IPS DF 4.7 (cell line): ENCODE measurements at regions not wholly inside any gene's neighbourhood (a gene's known extent, or its start where the extent isn't known, plus 50 kb on each side); places are given as distances from the start of the nearest gene placed in this dataset.

ENCODE experiments used
- DNase-seq: peaks from one replicate; pipeline ENCODE4 v3.0.0-alpha.2; 2013; ENCODE audit warnings: low spot score; ENCODE audit errors: extremely low read depth

GRCh38 chr11:121699801-121700200 is 247.0 kb upstream of the SORL1-AS1 start:
- no peak for DNase-seq

DNA sequence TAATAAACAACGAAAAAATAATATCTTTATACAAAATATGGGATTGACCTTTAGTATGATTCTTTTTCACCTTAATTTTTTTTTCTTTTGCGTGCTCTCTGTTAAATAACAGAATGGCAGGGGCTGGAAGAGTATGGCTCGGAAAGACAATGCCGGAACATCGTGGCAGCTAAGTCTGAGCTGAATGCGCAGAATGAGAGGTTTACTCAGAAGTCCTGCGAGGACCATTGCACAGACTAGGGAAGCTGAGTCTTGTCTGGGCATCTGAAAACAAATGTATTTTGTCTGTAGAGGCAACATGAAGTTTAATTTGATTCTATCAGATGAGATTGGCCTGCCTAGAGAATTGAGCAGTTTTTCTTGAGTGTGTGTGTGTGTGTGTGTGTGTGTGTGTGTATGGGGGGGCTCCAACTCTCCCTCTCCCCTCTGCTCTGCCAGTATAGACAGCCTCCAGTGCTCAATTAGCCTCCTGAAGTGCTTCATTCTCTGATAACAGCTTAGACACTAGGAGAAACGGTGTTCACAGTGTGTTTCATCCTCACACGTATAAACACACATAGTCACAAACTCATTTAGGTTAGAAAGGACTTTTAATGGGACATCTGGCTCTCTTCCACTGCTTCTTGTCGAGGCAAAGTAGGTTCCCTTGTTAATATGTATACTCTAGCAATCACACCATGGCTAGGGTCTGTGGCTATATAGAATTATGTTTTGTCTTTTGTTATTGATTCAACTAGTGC is 244.3 kb upstream of the SORL1-AS1 start:
- DNase-seq = no peak

DNA sequence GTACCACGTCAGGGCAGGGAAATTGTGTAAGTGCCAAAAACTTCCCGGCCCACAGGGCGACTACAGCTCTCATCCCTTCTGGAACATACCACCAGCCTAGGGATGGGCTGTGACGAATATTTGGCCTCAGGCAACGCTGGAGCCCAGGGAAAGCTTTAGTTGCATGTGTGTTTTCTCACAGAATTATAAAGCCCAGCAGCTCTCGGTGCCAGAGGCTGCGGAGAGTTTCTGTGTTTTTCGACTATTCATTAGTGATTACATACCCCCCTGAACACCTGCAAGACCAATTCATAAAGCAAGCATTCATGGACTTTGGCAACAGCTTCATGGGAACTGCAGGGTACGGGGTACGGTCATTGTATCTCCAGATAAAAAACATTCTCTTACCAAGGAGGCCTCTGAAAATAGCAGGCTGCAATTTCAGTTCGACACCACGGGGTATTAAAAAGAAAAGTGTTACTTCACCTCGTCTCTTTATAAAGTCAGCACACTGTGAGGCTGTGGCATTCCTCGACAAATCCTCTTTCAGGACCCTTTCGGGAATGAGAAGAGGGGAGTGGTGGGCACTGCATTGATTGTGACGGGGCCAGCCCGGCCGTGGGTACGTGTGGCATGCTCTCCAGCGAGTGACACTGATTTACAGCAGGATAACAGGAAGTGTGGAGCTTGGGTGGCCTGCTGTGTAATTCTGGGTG is 243.6 kb upstream of the SORL1-AS1 start:
- DNase-seq = no peak

- DNase-seq = no peak
Observed at GRCh38 chr11:121692236-121692635, 239.5 kb upstream of the SORL1-AS1 start.

GRCh38 chr11:121688860-121689614 is 236.3 kb upstream of the SORL1-AS1 start:
- no peak for DNase-seq

DNA sequence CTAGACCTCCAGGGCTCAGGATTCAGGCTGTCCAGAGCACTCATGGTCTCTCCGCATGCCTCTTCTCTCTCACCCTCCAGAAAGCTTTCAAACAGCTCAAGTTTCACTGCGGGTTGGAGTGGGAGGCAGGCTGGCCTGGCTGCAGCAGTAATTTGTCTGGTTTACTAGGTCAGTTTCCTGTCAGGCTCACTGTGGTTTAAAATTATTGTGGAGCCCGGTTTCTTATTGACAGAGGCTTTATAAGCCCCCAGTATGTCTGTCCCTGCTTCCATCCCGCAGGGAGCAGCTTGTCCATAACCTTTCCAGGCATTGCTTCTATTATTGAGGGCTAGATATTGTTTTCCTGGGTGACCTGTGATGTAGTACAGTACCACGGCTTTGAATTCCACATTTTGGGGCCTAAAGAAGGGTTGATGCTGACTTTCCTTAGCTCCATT is 235.3 kb upstream of the SORL1-AS1 start:
- DNase-seq = no peak

DNA sequence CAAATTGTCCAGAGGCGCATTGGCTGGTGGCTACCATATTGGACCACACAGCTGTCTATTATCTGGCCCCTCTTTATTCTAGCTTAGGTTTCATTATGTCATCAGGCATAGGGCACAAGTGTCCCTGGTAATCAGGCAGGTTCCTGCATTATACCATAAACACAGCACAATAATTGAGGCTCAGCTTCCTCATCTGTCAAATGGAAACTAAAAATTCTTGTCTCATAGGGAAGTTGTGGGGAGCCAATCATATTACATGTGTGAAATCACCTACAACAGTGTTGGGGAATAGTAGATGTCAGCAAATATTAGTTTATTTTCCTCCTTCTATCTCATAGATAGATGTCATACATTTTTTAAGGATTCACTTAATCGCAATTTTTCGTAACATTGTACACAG is 231.0 kb upstream of the SORL1-AS1 start:
- no peak for DNase-seq
